ENCODE measurements at regions not wholly inside any gene's neighbourhood (a gene's known extent, or its start where the extent isn't known, plus 50 kb on each side); places are given as distances from the start of the nearest gene placed in this dataset.

- DNase-seq (ENCODE audit: low read depth, low spot score): no peak
- in situ Hi-C loops (cut with HindIII; ENCODE audit: low pct_unique_long_range_greater_than_20kb, low sequenced_read_pairs): no loop called here
Observed at GRCh38 chr15:67968966-67969365, 85.1 kb upstream of the PIAS1 start.

GRCh38 chr15:67969892-67970291 lies 84.2 kb upstream of the PIAS1 start:
- in situ Hi-C loops (cut with HindIII; ENCODE audit: low pct_unique_long_range_greater_than_20kb, low sequenced_read_pairs): no loop called here

GRCh38 chr15:67972377-67972776 lies 81.7 kb upstream of the PIAS1 start:
- in situ Hi-C loops (cut with HindIII; ENCODE audit: low pct_unique_long_range_greater_than_20kb, low sequenced_read_pairs): no loop called here

More at GRCh38 chr15:67969892-67970291, 84.2 kb upstream of the PIAS1 start:
- no peak for DNase-seq (ENCODE audit: low read depth, low spot score)

GRCh38 chr15:67973846-67974245 lies 80.3 kb upstream of the PIAS1 start:
- DNase-seq (ENCODE audit: low read depth, low spot score): no peak
- in situ Hi-C loops (cut with HindIII; ENCODE audit: low pct_unique_long_range_greater_than_20kb, low sequenced_read_pairs): no loop called here

More at GRCh38 chr15:67972377-67972776, 81.7 kb upstream of the PIAS1 start:
- no peak for DNase-seq (ENCODE audit: low read depth, low spot score)

GRCh38 chr15:67976506-67977073 lies 77.5 kb upstream of the PIAS1 start:
- in situ Hi-C loops (cut with HindIII; ENCODE audit: low pct_unique_long_range_greater_than_20kb, low sequenced_read_pairs): no loop called here
- no peak for DNase-seq (ENCODE audit: low read depth, low spot score)

- no peak for DNase-seq (ENCODE audit: low read depth, low spot score)
- in situ Hi-C loops (cut with HindIII; ENCODE audit: low pct_unique_long_range_greater_than_20kb, low sequenced_read_pairs): no loop called here
Observed at GRCh38 chr15:67977414-67978089, 76.6 kb upstream of the PIAS1 start.

- DNase-seq (ENCODE audit: low read depth, low spot score): no peak
- in situ Hi-C loops (cut with HindIII; ENCODE audit: low pct_unique_long_range_greater_than_20kb, low sequenced_read_pairs): no loop called here
Observed at GRCh38 chr15:67979281-67979680, 74.8 kb upstream of the PIAS1 start.

- in situ Hi-C loops (cut with HindIII; ENCODE audit: low pct_unique_long_range_greater_than_20kb, low sequenced_read_pairs): no loop called here
- DNase-seq (ENCODE audit: low read depth, low spot score): no peak
Observed at GRCh38 chr15:67980171-67980570, 73.9 kb upstream of the PIAS1 start.

GRCh38 chr15:67980773-67981685 lies 73.1 kb upstream of the PIAS1 start:
- DNase-seq (ENCODE audit: low read depth, low spot score): no peak
- in situ Hi-C loops (cut with HindIII; ENCODE audit: low pct_unique_long_range_greater_than_20kb, low sequenced_read_pairs): no loop called here

GRCh38 chr15:67981848-67982247 lies 72.3 kb upstream of the PIAS1 start:
- no peak for DNase-seq (ENCODE audit: low read depth, low spot score)

GRCh38 chr15:67991706-67992105 lies 62.4 kb upstream of the PIAS1 start:
- in situ Hi-C loops (cut with HindIII; ENCODE audit: low pct_unique_long_range_greater_than_20kb, low sequenced_read_pairs): no loop called here
- DNase-seq (ENCODE audit: low read depth, low spot score): no peak

More at GRCh38 chr15:67981848-67982247, 72.3 kb upstream of the PIAS1 start:
- in situ Hi-C loops (cut with HindIII; ENCODE audit: low pct_unique_long_range_greater_than_20kb, low sequenced_read_pairs): no loop called here

- in situ Hi-C loops (cut with HindIII; ENCODE audit: low pct_unique_long_range_greater_than_20kb, low sequenced_read_pairs): no loop called here
Observed at GRCh38 chr15:67992411-67992810, 61.7 kb upstream of the PIAS1 start.

GRCh38 chr15:67992834-67993233 lies 61.3 kb upstream of the PIAS1 start:
- no peak for DNase-seq (ENCODE audit: low read depth, low spot score)
- in situ Hi-C loops (cut with HindIII; ENCODE audit: low pct_unique_long_range_greater_than_20kb, low sequenced_read_pairs): no loop called here

More at GRCh38 chr15:67992411-67992810, 61.7 kb upstream of the PIAS1 start:
- DNase-seq (ENCODE audit: low read depth, low spot score): no peak

- in situ Hi-C loops (cut with HindIII; ENCODE audit: low pct_unique_long_range_greater_than_20kb, low sequenced_read_pairs): no loop called here
- no peak for DNase-seq (ENCODE audit: low read depth, low spot score)
Observed at GRCh38 chr15:67997996-67998395, 56.1 kb upstream of the PIAS1 start.

- in situ Hi-C loops (cut with HindIII; ENCODE audit: low pct_unique_long_range_greater_than_20kb, low sequenced_read_pairs): no loop called here
- DNase-seq (ENCODE audit: low read depth, low spot score): no peak
Observed at GRCh38 chr15:67998599-67999133, 55.4 kb upstream of the PIAS1 start.

- no peak for DNase-seq (ENCODE audit: low read depth, low spot score)
- in situ Hi-C loops (cut with HindIII; ENCODE audit: low pct_unique_long_range_greater_than_20kb, low sequenced_read_pairs): no loop called here
Observed at GRCh38 chr15:67999320-68000100, 54.6 kb upstream of the PIAS1 start.

- no peak for DNase-seq (ENCODE audit: low read depth, low spot score)
- in situ Hi-C loops (cut with HindIII; ENCODE audit: low pct_unique_long_range_greater_than_20kb, low sequenced_read_pairs): no loop called here
Observed at GRCh38 chr15:68000754-68001153, 53.4 kb upstream of the PIAS1 start.
